Adrenal gland (tissue), 5 donors: ENCODE measurements at regions not wholly inside any gene's neighbourhood (a gene's known extent, or its start where the extent isn't known, plus 50 kb on each side); places are given as distances from the start of the nearest gene placed in this dataset.

Source experiments
- POLR2A ChIP-seq, 2 donors: fragments of 450-650 bp; IDR thresholded peaks; one replicate each; pipeline ENCODE4 v1.6.1; 2017; ENCODE audit warnings: antibody characterized with exemption in 2 of 2, mild to moderate bottlenecking in 2 of 2, moderate library complexity in 1 of 2
- TF ChIP-seq, protein P1 (sequence below), 6 experiments: fragments of 450-650 bp in 4 of 6; fragments of 200-600 bp in 2 of 6; sonication (generic) in 1 of 6; IDR thresholded peaks; 1 replicate in 5 of 6; 2 replicates in 1 of 6; pipeline versions ENCODE4 v1.5.1 to v1.8.0; 2016 to 2021; ENCODE audit warnings: antibody characterized with exemption in 6 of 6, mild to moderate bottlenecking in 2 of 6, moderate library complexity in 1 of 6
- donor health status: DM: no; HTN: no; CAD: no.

- TF ChIP-seq, protein P1, sequence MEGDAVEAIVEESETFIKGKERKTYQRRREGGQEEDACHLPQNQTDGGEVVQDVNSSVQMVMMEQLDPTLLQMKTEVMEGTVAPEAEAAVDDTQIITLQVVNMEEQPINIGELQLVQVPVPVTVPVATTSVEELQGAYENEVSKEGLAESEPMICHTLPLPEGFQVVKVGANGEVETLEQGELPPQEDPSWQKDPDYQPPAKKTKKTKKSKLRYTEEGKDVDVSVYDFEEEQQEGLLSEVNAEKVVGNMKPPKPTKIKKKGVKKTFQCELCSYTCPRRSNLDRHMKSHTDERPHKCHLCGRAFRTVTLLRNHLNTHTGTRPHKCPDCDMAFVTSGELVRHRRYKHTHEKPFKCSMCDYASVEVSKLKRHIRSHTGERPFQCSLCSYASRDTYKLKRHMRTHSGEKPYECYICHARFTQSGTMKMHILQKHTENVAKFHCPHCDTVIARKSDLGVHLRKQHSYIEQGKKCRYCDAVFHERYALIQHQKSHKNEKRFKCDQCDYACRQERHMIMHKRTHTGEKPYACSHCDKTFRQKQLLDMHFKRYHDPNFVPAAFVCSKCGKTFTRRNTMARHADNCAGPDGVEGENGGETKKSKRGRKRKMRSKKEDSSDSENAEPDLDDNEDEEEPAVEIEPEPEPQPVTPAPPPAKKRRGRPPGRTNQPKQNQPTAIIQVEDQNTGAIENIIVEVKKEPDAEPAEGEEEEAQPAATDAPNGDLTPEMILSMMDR (IDR thresholded peaks at IDR 0.05): no peak
- TF ChIP-seq POLR2A (IDR thresholded peaks at IDR 0.05): no peak
Measured at GRCh38 chr4:96342196-96342595, 502.3 kb downstream of the PDHA2 start.
